ENCODE measurements at regions not wholly inside any gene's neighbourhood (a gene's known extent, or its start where the extent isn't known, plus 50 kb on each side); places are given as distances from the start of the nearest gene placed in this dataset.

DNA sequence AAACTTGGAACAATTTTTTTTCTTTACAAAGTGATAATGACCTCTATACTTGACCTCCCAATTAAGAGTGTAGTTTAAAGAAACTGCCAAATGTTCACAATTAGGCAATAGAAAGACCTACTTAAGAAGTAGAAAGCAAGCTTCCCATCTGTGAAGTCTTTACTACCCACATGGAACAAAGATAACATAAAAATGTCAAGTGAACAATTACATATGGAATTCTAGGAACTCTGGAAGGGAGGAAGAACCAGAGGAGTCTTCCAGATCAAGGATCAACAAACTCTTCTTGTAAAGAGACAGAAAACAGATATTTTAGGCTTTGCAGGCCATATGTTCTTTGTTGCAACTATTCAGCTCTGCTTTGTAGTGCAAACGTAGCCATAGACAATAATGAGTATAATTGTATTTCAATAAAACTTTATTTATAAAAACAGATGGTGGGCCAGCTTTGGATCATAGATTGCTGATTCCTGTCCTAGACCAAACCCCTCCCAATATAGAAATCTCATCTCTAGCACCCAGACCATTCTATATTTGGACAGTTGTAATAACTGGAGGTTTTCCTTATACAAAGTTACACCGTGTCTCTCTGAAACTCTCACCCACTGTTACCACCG is 68.4 kb upstream of the MAGI3 start:
- H3K36me3 ChIP-seq (ENCODE audit: insufficient read depth, low read length): no peaks in the 10 kb centered on the region
- no peaks in the 10 kb centered on the region for H3K27me3 ChIP-seq (ENCODE audit: insufficient read depth, low read length, poor library complexity, severe bottlenecking)
- Mint-ChIP-seq H3K36me3 (no peaks in the 10 kb centered on the region), H3K4me1 (no peaks in the 10 kb centered on the region), H3K4me3 (no peak overlapping the region), H3K9me3 (no peaks in the 10 kb centered on the region), H3K27me3 (no peaks in the 10 kb centered on the region), H3K27ac (no peak overlapping the region)
- CTCF ChIA-PET: no interaction called here
- H3K4me3 ChIP-seq (ENCODE audit: low read length): no peak overlapping the region
- H3K9me3 ChIP-seq (ENCODE audit: low read length): no peaks in the 10 kb centered on the region
- no peak for DNase-seq
- POLR2A ChIA-PET: no interaction called here
- no peaks in the 10 kb centered on the region for H3K4me1 ChIP-seq (ENCODE audit: insufficient read depth, low read length)
- no peak overlapping the region for H3K27ac ChIP-seq (ENCODE audit: low read depth, low read length)

DNA sequence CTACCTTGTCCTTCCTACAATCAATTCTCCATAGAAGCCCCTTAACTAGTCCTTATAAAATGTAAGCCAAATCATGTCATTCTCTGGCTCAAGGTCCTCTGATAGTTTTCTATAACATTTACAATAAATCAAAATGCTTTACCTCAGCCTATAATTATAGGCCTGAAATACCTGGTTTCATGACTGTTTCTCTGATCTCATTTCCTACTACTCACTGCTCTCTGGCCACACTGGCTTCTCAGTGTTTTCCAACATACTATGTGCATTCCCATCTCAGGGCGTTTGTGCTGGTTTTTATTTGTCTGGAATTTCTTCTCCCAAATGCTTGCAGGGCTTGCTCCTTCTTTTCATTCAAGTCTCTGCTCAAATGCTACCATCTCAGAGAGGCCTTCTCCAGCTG is 67.9 kb upstream of the MAGI3 start:
- H3K36me3 ChIP-seq (ENCODE audit: insufficient read depth, low read length): no peaks in the 10 kb centered on the region
- ChIA-PET CTCF (no interaction called here), POLR2A (no interaction called here)
- no peaks in the 10 kb centered on the region for H3K9me3 ChIP-seq (ENCODE audit: low read length)
- Mint-ChIP-seq H3K27me3 (no peaks in the 10 kb centered on the region), H3K36me3 (no peaks in the 10 kb centered on the region), H3K9me3 (no peaks in the 10 kb centered on the region), H3K4me3 (no peak overlapping the region), H3K4me1 (no peaks in the 10 kb centered on the region), H3K27ac (no peak overlapping the region)
- H3K4me1 ChIP-seq (ENCODE audit: insufficient read depth, low read length): no peaks in the 10 kb centered on the region
- no peak for DNase-seq
- no peaks in the 10 kb centered on the region for H3K27me3 ChIP-seq (ENCODE audit: insufficient read depth, low read length, poor library complexity, severe bottlenecking)
- H3K27ac ChIP-seq (ENCODE audit: low read depth, low read length): no peak overlapping the region
- no peak overlapping the region for H3K4me3 ChIP-seq (ENCODE audit: low read length)

DNA sequence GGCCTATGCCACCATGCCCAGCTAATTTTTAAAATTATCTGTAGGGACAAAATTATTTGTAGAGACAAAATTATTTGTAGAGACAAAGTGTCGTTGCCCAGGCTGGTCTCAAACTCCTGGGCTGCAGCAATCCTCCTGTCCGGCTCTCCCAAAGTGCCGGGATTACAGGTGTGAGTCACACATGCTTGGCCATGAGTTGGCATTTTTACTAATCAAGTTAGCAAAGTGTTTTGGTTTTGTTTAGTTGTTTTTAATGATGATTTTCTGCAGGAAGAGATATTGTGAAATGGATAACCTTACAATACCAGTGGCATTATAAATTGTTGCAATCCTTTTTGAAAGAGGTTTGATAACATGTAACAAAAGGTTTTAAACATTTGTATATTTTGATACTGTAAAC is 65.3 kb upstream of the MAGI3 start:
- Mint-ChIP-seq H3K27ac (no peak overlapping the region), H3K4me3 (no peak overlapping the region), H3K9me3 (no peaks in the 10 kb centered on the region), H3K4me1 (no peaks in the 10 kb centered on the region), H3K27me3 (no peaks in the 10 kb centered on the region), H3K36me3 (no peaks in the 10 kb centered on the region)
- no peak for DNase-seq
- CTCF ChIA-PET: no interaction called here
- no peaks in the 10 kb centered on the region for H3K9me3 ChIP-seq (ENCODE audit: low read length)
- H3K4me1 ChIP-seq (ENCODE audit: insufficient read depth, low read length): no peaks in the 10 kb centered on the region
- POLR2A ChIA-PET: no interaction called here
- no peak overlapping the region for H3K4me3 ChIP-seq (ENCODE audit: low read length)
- H3K27me3 ChIP-seq (ENCODE audit: insufficient read depth, low read length, poor library complexity, severe bottlenecking): no peaks in the 10 kb centered on the region
- no peak overlapping the region for H3K27ac ChIP-seq (ENCODE audit: low read depth, low read length)
- no peaks in the 10 kb centered on the region for H3K36me3 ChIP-seq (ENCODE audit: insufficient read depth, low read length)

DNA sequence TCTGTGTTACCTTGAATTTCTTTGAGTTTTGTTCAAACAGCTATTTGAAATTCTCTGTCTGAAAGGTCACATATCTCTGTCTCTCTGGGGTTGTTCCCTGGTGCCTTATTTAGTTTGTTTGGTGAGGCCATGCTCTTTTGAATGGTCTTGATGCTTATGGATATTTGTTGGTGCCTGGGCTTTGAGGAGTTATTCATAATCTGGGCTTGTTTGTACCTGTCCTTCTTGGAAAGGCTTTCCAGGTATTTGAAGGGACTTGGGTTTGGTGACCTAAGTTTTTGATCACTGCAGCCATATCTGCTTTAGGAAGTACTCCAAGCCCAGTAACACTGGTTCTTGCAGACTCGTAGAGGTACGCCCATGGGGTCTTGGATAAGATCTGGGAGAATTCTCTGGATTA is 63.3 kb upstream of the MAGI3 start:
- H3K27ac ChIP-seq (ENCODE audit: low read depth, low read length): no peak overlapping the region
- H3K27me3 ChIP-seq (ENCODE audit: insufficient read depth, low read length, poor library complexity, severe bottlenecking): no peaks in the 10 kb centered on the region
- H3K9me3 ChIP-seq (ENCODE audit: low read length): no peaks in the 10 kb centered on the region
- no peak overlapping the region for H3K4me3 Mint-ChIP-seq
- no peaks in the 10 kb centered on the region for H3K4me1 ChIP-seq (ENCODE audit: insufficient read depth, low read length)
- ChIA-PET CTCF (no interaction called here), POLR2A (no interaction called here)
- H3K4me1 Mint-ChIP-seq: no peaks in the 10 kb centered on the region
- peaks cover 3% of the 10 kb centered on the region in 2 donors for H3K27me3 Mint-ChIP-seq
- no peaks in the 10 kb centered on the region for H3K36me3 Mint-ChIP-seq
- H3K36me3 ChIP-seq (ENCODE audit: insufficient read depth, low read length): no peaks in the 10 kb centered on the region
- H3K9me3 Mint-ChIP-seq: no peaks in the 10 kb centered on the region
- no peak overlapping the region for H3K27ac Mint-ChIP-seq
- H3K4me3 ChIP-seq (ENCODE audit: low read length): no peak overlapping the region
- DNase-seq: no peak

GRCh38 chr1:113333056-113333455 is 57.3 kb upstream of the MAGI3 start:
- POLR2A ChIA-PET: no interaction called here
- Histone ChIP-seq H3K27me3 (ENCODE audit: insufficient read depth, low read length, poor library complexity, severe bottlenecking) (no peaks in the 10 kb centered on the region), H3K9me3 (ENCODE audit: low read length) (no peaks in the 10 kb centered on the region), H3K4me1 (ENCODE audit: insufficient read depth, low read length) (no peaks in the 10 kb centered on the region), H3K4me3 (ENCODE audit: low read length) (no peak overlapping the region), H3K27ac (ENCODE audit: low read depth, low read length) (no peak overlapping the region), H3K36me3 (ENCODE audit: insufficient read depth, low read length) (no peaks in the 10 kb centered on the region)
- Mint-ChIP-seq H3K9me3 (no peaks in the 10 kb centered on the region), H3K4me3 (no peak overlapping the region), H3K27ac (no peak overlapping the region), H3K4me1 (no peaks in the 10 kb centered on the region), H3K27me3 (peaks cover 3 to 29% of the 10 kb centered on the region in 2 donors), H3K36me3 (no peaks in the 10 kb centered on the region)
- CTCF ChIA-PET: no interaction called here
- DNase-seq: no peak

GRCh38 chr1:113340038-113340437 is 50.3 kb upstream of the MAGI3 start:
- Mint-ChIP-seq H3K4me1 (no peaks in the 10 kb centered on the region), H3K36me3 (no peaks in the 10 kb centered on the region), H3K4me3 (no peak overlapping the region), H3K9me3 (peaks cover 0 to 2% (median 0%) of the 10 kb centered on the region in 5 donors), H3K27ac (no peak overlapping the region), H3K27me3 (peaks cover 11 to 45% of the 10 kb centered on the region in 2 donors)
- Histone ChIP-seq H3K27me3 (ENCODE audit: insufficient read depth, low read length, poor library complexity, severe bottlenecking) (no peaks in the 10 kb centered on the region), H3K9me3 (ENCODE audit: low read length) (no peaks in the 10 kb centered on the region), H3K36me3 (ENCODE audit: insufficient read depth, low read length) (no peaks in the 10 kb centered on the region), H3K27ac (ENCODE audit: low read depth, low read length) (no peak overlapping the region), H3K4me3 (ENCODE audit: low read length) (no peak overlapping the region), H3K4me1 (ENCODE audit: insufficient read depth, low read length) (no peaks in the 10 kb centered on the region)
- no peak for DNase-seq
- POLR2A ChIA-PET: no interaction called here
- CTCF ChIA-PET: interaction anchor here (1.4 kb wide), 1 partner anchor 38 kb away, joined by 3 read pairs; no protein-coding TSS in a partner anchor

All from CD8-positive, alpha-beta memory T cell (primary cell).